PC-3 (cell line): ENCODE measurements at regions not wholly inside any gene's neighbourhood (a gene's known extent, or its start where the extent isn't known, plus 50 kb on each side); places are given as distances from the start of the nearest gene placed in this dataset.

Source experiments
- ATAC-seq: fragments of 200-7000 bp; cut with Tn5 transposase; 2 replicates; pipeline ENCODE4 v1.9.1; 2020; ENCODE audit warnings: mild to moderate bottlenecking, moderate library complexity
- BruUV-seq: library from RNA; stranded (reverse); fragments of 400-500 nt; replicated peaks from 2 replicates; lab custom pipeline; 2021; lab: Mats Ljungman, UMichigan
- CTCF ChIA-PET: fragments of 300-600 bp; sonication (Branson Sonifier 250); formaldehyde crosslinking; loops from one replicate; lab custom pipeline; 2022; ENCODE audit warnings: antibody characterized with exemption; lab: Charles Lee
- POLR2A ChIA-PET: fragments of 300-600 bp; sonication (Branson Sonifier 250); formaldehyde crosslinking; loops from one replicate; lab custom pipeline; 2022; ENCODE audit warnings: antibody characterized with exemption; ENCODE audit not compliant: unreplicated experiment; lab: Charles Lee
- DNase-seq: peaks from one replicate; pipeline ENCODE4 v3.0.0-alpha.2; 2015
- H2AFZ ChIP-seq: fragments of 300-600 bp; sonication (generic); 2 replicates; pipeline ENCODE4 v1.6.0; 2016; ENCODE audit warnings: antibody characterized with exemption, low read length
- H3F3A ChIP-seq: fragments of 300-600 bp; sonication (generic); one replicate; pipeline ENCODE4 v1.6.0; 2017; ENCODE audit warnings: antibody characterized with exemption, low read length, control low read depth, mild to moderate bottlenecking; ENCODE audit not compliant: unreplicated experiment
- H3K27ac ChIP-seq: fragments of 300-600 bp; sonication (generic); 2 replicates; pipeline ENCODE4 v1.5.1; 2016; ENCODE audit warnings: mild to moderate bottlenecking, low read length
- H3K27me3 ChIP-seq: fragments of 300-600 bp; sonication (generic); 2 replicates; pipeline ENCODE4 v1.6.1; 2016; ENCODE audit warnings: low read length, mixed read lengths
- H3K36me3 ChIP-seq: fragments of 300-600 bp; sonication (generic); 2 replicates; pipeline ENCODE4 v1.6.1; 2016; ENCODE audit warnings: low read depth, mixed run types, low read length, mixed read lengths
- H3K4me1 ChIP-seq: fragments of 300-600 bp; sonication (generic); 2 replicates; pipeline ENCODE4 v1.5.1; 2016; ENCODE audit warnings: low read length; ENCODE audit not compliant: insufficient read depth
- H3K4me2 ChIP-seq: fragments of 300-600 bp; sonication (generic); 2 replicates; pipeline ENCODE4 v1.6.0; 2016; ENCODE audit warnings: low read length
- H3K4me3 ChIP-seq: fragments of 300-600 bp; sonication (generic); 2 replicates; pipeline ENCODE4 v1.5.1; 2016; ENCODE audit warnings: mild to moderate bottlenecking, low read length, mixed read lengths
- H3K79me2 ChIP-seq: fragments of 300-600 bp; sonication (generic); 2 replicates; pipeline ENCODE4 v1.6.1; 2017; ENCODE audit warnings: low read length, mixed read lengths
- H3K9ac ChIP-seq: fragments of 300-600 bp; sonication (generic); 2 replicates; pipeline ENCODE4 v1.6.0; 2016; ENCODE audit warnings: mild to moderate bottlenecking, low read length
- H3K9me2 ChIP-seq: fragments of 300-600 bp; sonication (generic); replicated peaks from 2 replicates; pipeline ENCODE4 v1.6.1; 2016; ENCODE audit warnings: mixed run types, low read length, mixed read lengths
- H3K9me3 ChIP-seq: fragments of 300-600 bp; sonication (generic); 2 replicates; pipeline ENCODE4 v1.6.1; 2016; ENCODE audit warnings: low read length, mixed read lengths
- H4K20me1 ChIP-seq: fragments of 300-600 bp; sonication (generic); 2 replicates; pipeline ENCODE4 v1.6.1; 2016; ENCODE audit warnings: low read length, mixed read lengths
- CTCF ChIP-seq: fragments of 300-600 bp; sonication (generic); conservative IDR thresholded peaks from 2 replicates; pipeline ENCODE4 v1.5.1; 2017; ENCODE audit warnings: antibody characterized with exemption, low read depth, mild to moderate bottlenecking, low read length
- EZH2 ChIP-seq: fragments of 300-600 bp; sonication (generic); IDR thresholded peaks from one replicate; pipeline ENCODE4 v1.6.1; 2017; ENCODE audit warnings: antibody characterized with exemption, mild to moderate bottlenecking, low read length; ENCODE audit not compliant: unreplicated experiment
- EZH2phosphoT487 ChIP-seq: fragments of 300-600 bp; sonication (generic); IDR thresholded peaks from 2 replicates; pipeline ENCODE4 v1.6.1; 2018; ENCODE audit warnings: mild to moderate bottlenecking, antibody characterized with exemption, low read length, borderline replicate concordance
- intact Hi-C: fragments of 100-400 bp; cut with micrococcal nuclease; formaldehyde crosslinking; loops from 2 replicates; pipeline ENCODE4 v1.9.0; 2023

GRCh38 chr6:894274-894673 is 201.3 kb upstream of the EXOC2 start:
- ATAC-seq, result no peak
- Histone ChIP-seq H3K36me3 (no peaks in the 10 kb centered on the region), H3K9me2 (no peaks in the 10 kb centered on the region), H2AFZ (no peak overlapping the region), H3K27me3 (peaks cover 76% of the 10 kb centered on the region), H3K4me3 (no peak overlapping the region), H3K79me2 (no peaks in the 10 kb centered on the region), H3K9ac (no peak overlapping the region), H3K4me1 (no peaks in the 10 kb centered on the region), H3K9me3 (no peaks in the 10 kb centered on the region), H3F3A (no peaks in the 10 kb centered on the region), H3K4me2 (no peak overlapping the region), H3K27ac (no peak overlapping the region), H4K20me1 (no peaks in the 10 kb centered on the region)
- TF ChIP-seq EZH2, result no peak
- TF ChIP-seq EZH2phosphoT487, result no peak
- TF ChIP-seq CTCF, result peak; percentile 26; the same call in 1 of the 2 replicates
- CTCF ChIA-PET, result no interaction called here
- intact Hi-C loops, result no loop called here
- POLR2A ChIA-PET, result no interaction called here
- no peak for DNase-seq
- BruUV-seq, result no TSS peak

- no peaks in the 10 kb centered on the region for H3K4me1 ChIP-seq
- peaks cover 64% of the 10 kb centered on the region for H3K27me3 ChIP-seq
- no peaks in the 10 kb centered on the region for H3F3A ChIP-seq
- H3K4me3 ChIP-seq, result no peak overlapping the region
- BruUV-seq, result no TSS peak
- ChIA-PET POLR2A (no interaction called here), CTCF (no interaction called here)
- H3K9ac ChIP-seq, result no peak overlapping the region
- DNase-seq, result no peak
- H4K20me1 ChIP-seq, result no peaks in the 10 kb centered on the region
- no peak for ATAC-seq
- no peak overlapping the region for H2AFZ ChIP-seq
- H3K9me3 ChIP-seq, result no peaks in the 10 kb centered on the region
- no peaks in the 10 kb centered on the region for H3K79me2 ChIP-seq
- H3K36me3 ChIP-seq, result no peaks in the 10 kb centered on the region
- no peak overlapping the region for H3K4me2 ChIP-seq
- H3K27ac ChIP-seq, result no peak overlapping the region
- TF ChIP-seq EZH2, result no peak
- TF ChIP-seq EZH2phosphoT487, result no peak
- H3K9me2 ChIP-seq, result no peaks in the 10 kb centered on the region
- intact Hi-C loops, result no loop called here
Measured at GRCh38 chr6:890995-891394, 198.1 kb upstream of the EXOC2 start.

- CTCF ChIA-PET, result no interaction called here
- Histone ChIP-seq H3K4me2 (no peak overlapping the region), H4K20me1 (no peaks in the 10 kb centered on the region), H3K27me3 (peaks cover 66% of the 10 kb centered on the region), H3K4me1 (no peaks in the 10 kb centered on the region), H3K4me3 (no peak overlapping the region), H3K9me2 (no peaks in the 10 kb centered on the region), H3F3A (no peaks in the 10 kb centered on the region), H3K27ac (no peak overlapping the region), H2AFZ (no peak overlapping the region), H3K9me3 (no peaks in the 10 kb centered on the region), H3K36me3 (no peaks in the 10 kb centered on the region), H3K79me2 (no peaks in the 10 kb centered on the region), H3K9ac (no peak overlapping the region)
- POLR2A ChIA-PET, result no interaction called here
- DNase-seq (no peak), ATAC-seq (no peak)
- intact Hi-C loops, result no loop called here
- no peak for TF ChIP-seq EZH2phosphoT487
- TF ChIP-seq EZH2, result no peak
- TF ChIP-seq CTCF, result no peak
- no TSS peak for BruUV-seq
Measured at GRCh38 chr6:890201-890600, 197.3 kb upstream of the EXOC2 start.
